Left ventricle myocardium inferior (tissue), 1 donor: ENCODE measurements at regions not wholly inside any gene's neighbourhood (a gene's known extent, or its start where the extent isn't known, plus 50 kb on each side); places are given as distances from the start of the nearest gene placed in this dataset.

ENCODE experiments used
- DNase-seq: peaks from one replicate; pipeline ENCODE4 v3.0.0-alpha.2; 2020
- H3K27ac ChIP-seq: fragments of 200-600 bp; replicated peaks from 2 replicates; pipeline ENCODE4 v1.8.0; 2021
- H3K27me3 ChIP-seq: fragments of 200-600 bp; 2 replicates; pipeline ENCODE4 v1.8.0; 2021; ENCODE audit warnings: low read depth
- H3K36me3 ChIP-seq: fragments of 200-600 bp; 2 replicates; pipeline ENCODE4 v1.8.0; 2021
- H3K4me1 ChIP-seq: fragments of 200-600 bp; 2 replicates; pipeline ENCODE4 v1.8.0; 2021
- H3K4me3 ChIP-seq: fragments of 200-600 bp; 2 replicates; pipeline ENCODE4 v1.8.0; 2021; ENCODE audit warnings: mild to moderate bottlenecking, moderate library complexity
- H3K9me3 ChIP-seq: fragments of 200-600 bp; replicated peaks from 2 replicates; pipeline ENCODE4 v1.8.0; 2021
- CTCF ChIP-seq: fragments of 200-600 bp; IDR thresholded peaks from 2 replicates; pipeline ENCODE4 v1.8.0; 2021; ENCODE audit warnings: antibody characterized with exemption, mild to moderate bottlenecking, borderline replicate concordance
- intact Hi-C: fragments of 100-400 bp; cut with micrococcal nuclease; formaldehyde crosslinking; loops from one replicate; pipeline ENCODE4 v1.11.0; 2022
- donor health status: DM: no; HTN: yes; CAD: no; lungs with severe emphysema.

GRCh38 chr10:106395041-106395749, 769.3 kb downstream of the SORCS1 start:
- DNase-seq = no peak
- no peak overlapping the region for H3K27ac ChIP-seq
- H3K27me3 ChIP-seq = no peaks in the 10 kb centered on the region
- intact Hi-C loops = no loop called here
- no peaks in the 10 kb centered on the region for H3K9me3 ChIP-seq
- H3K4me3 ChIP-seq = no peak overlapping the region
- H3K36me3 ChIP-seq = no peaks in the 10 kb centered on the region
- peaks cover 13% of the 10 kb centered on the region for H3K4me1 ChIP-seq
- no peak for TF ChIP-seq CTCF

DNA sequence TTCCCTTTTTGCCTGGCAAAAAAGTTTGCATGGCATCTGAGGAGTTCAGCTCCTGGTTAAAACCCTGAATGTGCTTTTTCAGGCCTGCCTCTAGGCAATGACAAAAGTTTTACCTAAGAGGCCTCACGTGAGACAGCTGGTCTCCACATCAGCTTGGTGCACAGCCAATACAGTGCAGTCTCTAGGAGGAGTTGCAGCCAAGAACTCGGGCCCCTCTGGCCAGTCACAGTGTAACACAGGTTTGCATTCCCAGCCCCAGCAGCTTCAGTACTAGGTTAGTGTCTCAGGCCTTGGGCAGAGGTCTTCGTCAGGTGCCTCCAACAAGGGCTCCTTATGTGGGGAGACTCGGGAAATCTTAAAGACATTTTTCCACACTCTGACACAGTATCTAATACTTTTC, 771.7 kb downstream of the SORCS1 start:
- DNase-seq = no peak
- intact Hi-C loops = no loop called here
- no peak for TF ChIP-seq CTCF
- H3K36me3 ChIP-seq = no peaks in the 10 kb centered on the region
- no peaks in the 10 kb centered on the region for H3K27me3 ChIP-seq
- H3K4me1 ChIP-seq = peaks cover 13% of the 10 kb centered on the region
- no peak overlapping the region for H3K4me3 ChIP-seq
- no peak overlapping the region for H3K27ac ChIP-seq
- no peaks in the 10 kb centered on the region for H3K9me3 ChIP-seq

GRCh38 chr10:106387063-106387462, 777.4 kb downstream of the SORCS1 start:
- Histone ChIP-seq H3K9me3 (no peaks in the 10 kb centered on the region), H3K36me3 (no peaks in the 10 kb centered on the region), H3K4me1 (no peaks in the 10 kb centered on the region), H3K4me3 (no peak overlapping the region), H3K27me3 (no peaks in the 10 kb centered on the region), H3K27ac (no peak overlapping the region)
- no peak for TF ChIP-seq CTCF
- no peak for DNase-seq
- intact Hi-C loops = no loop called here

- no peaks in the 10 kb centered on the region for H3K4me1 ChIP-seq
- H3K4me3 ChIP-seq = no peak overlapping the region
- intact Hi-C loops = no loop called here
- no peaks in the 10 kb centered on the region for H3K36me3 ChIP-seq
- no peaks in the 10 kb centered on the region for H3K9me3 ChIP-seq
- no peaks in the 10 kb centered on the region for H3K27me3 ChIP-seq
- no peak for DNase-seq
- no peak overlapping the region for H3K27ac ChIP-seq
- TF ChIP-seq CTCF = no peak
Measured at GRCh38 chr10:106384496-106384895, 780.0 kb downstream of the SORCS1 start.

GRCh38 chr10:106380706-106381105, 783.8 kb downstream of the SORCS1 start:
- intact Hi-C loops = no loop called here
- Histone ChIP-seq H3K36me3 (no peaks in the 10 kb centered on the region), H3K4me3 (no peak overlapping the region), H3K4me1 (no peaks in the 10 kb centered on the region), H3K9me3 (peaks cover 24% of the 10 kb centered on the region), H3K27ac (no peak overlapping the region), H3K27me3 (no peaks in the 10 kb centered on the region)
- TF ChIP-seq CTCF = no peak
- no peak for DNase-seq
